ENCODE measurements at regions not wholly inside any gene's neighbourhood (a gene's known extent, or its start where the extent isn't known, plus 50 kb on each side); places are given as distances from the start of the nearest gene placed in this dataset.
A peak's percentile ranks its signal among the peaks of the same experiment; 100 is the strongest.

GRCh38 chr6:10146715-10147451 is 268.0 kb downstream of the TFAP2A start:
- H2AFZ ChIP-seq (ENCODE audit: low read length), result peak overlapping the region; percentile 74
- no peak overlapping the region for H2AK5ac ChIP-seq (ENCODE audit: insufficient read length, low read length)
- Mint-ChIP-seq H3K27me3 (ENCODE audit: low read depth) (peaks cover 3% of the 10 kb centered on the region; the same call in 1 of the 2 replicates), H3K4me3 (peak overlapping the region in 1 of 2 experiments; percentile 56; a peak in 2 of 5 replicates), H3K4me1 (peaks cover 13 to 16% of the 10 kb centered on the region in 2 experiments), H3K27ac (peak overlapping the region in 2 of 3 experiments; percentile 28 to 77; a peak in 2 of 7 replicates), H3K36me3 (ENCODE audit: insufficient read depth in 1 of 3, low read depth in 3 of 3) (no peaks in the 10 kb centered on the region), H3K9me3 (no peaks in the 10 kb centered on the region)
- H3K4me1 ChIP-seq (ENCODE audit: insufficient read depth, low read length), result no peaks in the 10 kb centered on the region
- H4K91ac ChIP-seq (ENCODE audit: insufficient read length, low read depth, low read length), result no peak overlapping the region
- H4K20me1 ChIP-seq (ENCODE audit: control insufficient read depth, insufficient read depth, insufficient read length), result no peaks in the 10 kb centered on the region
- H2BK120ac ChIP-seq (ENCODE audit: low read depth, low read length, poor library complexity, severe bottlenecking), result no peak overlapping the region
- H3K79me2 ChIP-seq (ENCODE audit: insufficient read depth, low read length), result no peaks in the 10 kb centered on the region
- peak; percentile 53 for DNase-seq
- no peak overlapping the region for H2BK5ac ChIP-seq (ENCODE audit: insufficient read length, low read length)
- no peaks in the 10 kb centered on the region for H3K27me3 ChIP-seq (ENCODE audit: insufficient read depth, low read length)
- no peak overlapping the region for H3K23ac ChIP-seq (ENCODE audit: insufficient read length, low read depth, low read length)
- no peak overlapping the region for H2BK20ac ChIP-seq (ENCODE audit: low read depth, low read length, poor library complexity, severe bottlenecking)
- peak overlapping the region; percentile 9 for H3K4me2 ChIP-seq (ENCODE audit: insufficient read depth, insufficient read length, low read length)
- no peak overlapping the region for H2BK12ac ChIP-seq (ENCODE audit: insufficient read length, low read depth, low read length)
- no peak overlapping the region for H3K27ac ChIP-seq (ENCODE audit: insufficient read length, low read depth, low read length)
- no peak overlapping the region for H3K4ac ChIP-seq (ENCODE audit: low read depth, low read length)
- WGBS (ENCODE audit: extremely low coverage, insufficient read length, low lambda C conversion rate), result no CpG with 5 or more reads among the region's 5 CpGs
- H3T11ph ChIP-seq (ENCODE audit: low read length), result no peak overlapping the region
- no peak overlapping the region for H4K5ac ChIP-seq (ENCODE audit: insufficient read length, low read depth, low read length)
- H3K79me1 ChIP-seq (ENCODE audit: insufficient read depth, low read depth, low read length, poor library complexity, severe bottlenecking), result no peaks in the 10 kb centered on the region
- no peaks in the 10 kb centered on the region for H3K23me2 ChIP-seq (ENCODE audit: insufficient read length, low read depth, low read length, poor library complexity, severe bottlenecking)
- H3K9me3 ChIP-seq (ENCODE audit: control insufficient read depth, low read depth, low read length), result no peaks in the 10 kb centered on the region
- H2BK15ac ChIP-seq (ENCODE audit: low read depth, low read length), result no peak overlapping the region
- no peak overlapping the region for H4K8ac ChIP-seq (replicated peaks; ENCODE audit: insufficient read length, low read depth, low read length)
- TF ChIP-seq CTCF (conservative IDR thresholded peaks at IDR 0.05), result no peak
- no peak overlapping the region for H3K9ac ChIP-seq (ENCODE audit: extremely low read depth, insufficient read length, low read length)
- H3K56ac ChIP-seq (ENCODE audit: insufficient read length, low read depth, low read length), result no peak overlapping the region
- no peak overlapping the region for H3K14ac ChIP-seq (ENCODE audit: insufficient read depth, low read length)
- H3K18ac ChIP-seq (ENCODE audit: insufficient read length, low read depth, low read length), result no peak overlapping the region

All from H9 (cell line).